NCI-H82 (cell line): ENCODE measurements at regions not wholly inside any gene's neighbourhood (a gene's known extent, or its start where the extent isn't known, plus 50 kb on each side); places are given as distances from the start of the nearest gene placed in this dataset.

Experiments used
- DNase-seq: peaks from one replicate; lab custom pipeline; 2025; lab: John Stamatoyannopoulos, UW

DNA sequence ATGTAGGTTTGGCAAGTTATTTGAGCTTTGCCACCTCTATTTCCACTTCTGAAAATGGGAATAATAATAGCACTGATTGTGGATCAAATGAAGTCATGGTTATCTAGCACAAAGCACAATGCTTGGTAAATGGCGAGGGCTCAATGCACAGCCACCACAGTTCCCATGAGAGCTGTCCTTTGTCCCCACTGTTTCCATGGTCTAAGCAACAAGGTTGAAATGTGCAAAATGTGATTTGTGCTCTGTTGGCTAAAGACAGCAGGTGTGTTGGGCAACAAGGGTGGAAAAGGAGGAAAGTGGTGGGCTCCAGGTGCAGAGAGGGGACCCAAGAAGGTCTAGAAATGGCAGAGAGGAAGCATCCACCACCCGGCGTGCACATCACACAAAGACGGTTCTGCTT, 200.5 kb downstream of the TRIM29 start:
- DNase-seq, result no peak

DNA sequence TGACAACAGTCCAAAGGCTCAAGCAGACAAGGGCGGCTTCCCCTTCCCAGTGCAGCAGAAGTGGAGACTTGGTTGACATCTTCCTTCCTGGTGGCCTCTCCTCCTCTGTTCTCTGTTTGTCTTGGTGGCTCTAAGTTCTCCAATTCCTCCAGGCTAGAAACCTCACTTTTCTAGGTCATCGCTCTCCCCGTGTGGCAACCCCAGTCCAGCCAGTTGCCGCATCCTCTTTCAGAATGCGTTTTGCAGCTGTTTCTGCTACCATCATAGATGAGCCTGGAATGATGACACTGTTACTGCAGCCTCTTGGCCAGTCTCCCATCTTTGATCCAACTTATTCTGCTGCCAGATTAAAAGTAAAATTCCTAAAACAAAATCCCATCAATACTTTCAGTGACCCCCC, 201.5 kb downstream of the TRIM29 start:
- DNase-seq, result no peak

- no peak for DNase-seq
These were observed 202.5 kb downstream of the TRIM29 start for GRCh38 chr11:119935349-119935925.

GRCh38 chr11:119934866-119935265, 203.0 kb downstream of the TRIM29 start:
- DNase-seq, result no peak

DNA sequence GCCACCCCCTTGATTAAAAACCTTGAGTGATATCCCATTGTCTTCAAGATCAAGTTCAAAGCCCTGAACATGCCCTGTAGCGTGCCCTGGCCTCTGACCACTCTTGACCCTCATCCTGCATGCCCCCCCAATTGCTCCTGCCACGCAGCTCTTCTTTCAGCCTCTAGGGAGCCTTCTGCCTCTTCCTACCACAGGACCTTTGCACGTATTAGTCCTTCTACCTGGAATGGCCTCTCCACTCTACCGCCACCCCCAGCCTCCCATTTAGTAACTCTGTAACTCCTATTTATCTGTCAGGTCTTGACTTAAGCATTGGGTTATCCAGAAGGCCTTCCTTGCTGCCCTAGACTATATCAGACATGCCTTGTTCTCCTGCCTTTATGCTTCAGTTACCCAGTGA, 203.6 kb downstream of the TRIM29 start:
- no peak for DNase-seq

- DNase-seq, result no peak
These were observed 204.3 kb downstream of the TRIM29 start for GRCh38 chr11:119933584-119933983.

DNA sequence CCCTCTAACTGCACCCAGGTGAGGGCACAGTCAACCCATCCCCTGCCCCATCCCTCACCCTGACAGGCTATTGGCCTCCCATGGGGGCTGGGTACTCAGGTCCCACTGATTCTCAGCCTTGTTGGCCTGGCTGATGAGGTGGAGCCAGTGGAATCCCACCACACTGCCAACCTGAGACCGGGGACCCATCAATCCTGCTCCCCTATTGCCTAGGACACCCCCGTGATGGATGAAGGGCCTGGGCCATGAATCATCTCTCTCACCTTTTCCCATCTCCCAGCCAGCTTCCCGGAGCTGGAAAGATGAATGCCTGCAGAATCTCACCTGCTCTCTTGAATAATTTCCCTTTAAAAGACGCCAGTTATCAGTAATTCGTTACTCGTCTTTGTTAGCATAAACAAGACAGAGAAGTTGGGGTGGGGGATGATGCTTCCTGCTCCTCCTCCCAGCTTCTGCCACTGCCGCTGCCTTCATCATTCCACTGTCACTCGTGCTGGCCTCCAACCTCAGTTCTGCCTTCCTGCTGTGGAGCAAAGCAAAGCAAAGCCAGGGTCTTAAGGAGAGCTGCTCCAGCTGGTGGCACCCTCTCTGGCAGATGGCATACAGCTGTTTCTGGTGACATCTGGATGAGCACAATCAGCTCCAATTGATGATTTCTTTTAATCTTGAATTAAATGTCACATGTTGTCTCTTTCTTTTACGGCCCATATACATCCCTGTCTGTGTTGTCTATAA, 204.0 kb upstream of the NECTIN1 start:
- peak; percentile 9 for DNase-seq

DNA sequence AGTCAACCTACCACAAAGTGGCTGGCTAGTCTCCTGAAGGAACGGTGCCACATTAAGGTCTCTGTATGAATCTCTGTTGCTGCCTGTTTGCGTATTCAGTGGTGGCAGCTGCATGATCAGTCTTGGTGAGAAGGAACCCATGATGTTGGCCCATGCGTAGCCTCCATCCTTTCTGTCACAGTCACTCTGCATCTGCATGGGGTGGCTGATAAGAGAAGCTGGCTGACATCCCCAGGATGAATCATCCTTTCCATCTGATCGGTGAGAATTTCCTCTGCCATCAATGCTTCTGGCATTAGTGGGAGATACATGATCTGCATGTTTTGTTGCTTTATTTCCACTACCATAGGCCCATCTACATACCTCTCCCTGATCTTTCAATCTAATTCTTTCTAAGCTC, 199.0 kb upstream of the NECTIN1 start:
- DNase-seq, result no peak

GRCh38 chr11:119924017-119924416, 195.0 kb upstream of the NECTIN1 start:
- DNase-seq, result no peak

- DNase-seq, result no peak
These were observed 192.6 kb upstream of the NECTIN1 start for GRCh38 chr11:119921571-119921970.

GRCh38 chr11:119920666-119921387, 191.8 kb upstream of the NECTIN1 start:
- DNase-seq, result no peak

DNA sequence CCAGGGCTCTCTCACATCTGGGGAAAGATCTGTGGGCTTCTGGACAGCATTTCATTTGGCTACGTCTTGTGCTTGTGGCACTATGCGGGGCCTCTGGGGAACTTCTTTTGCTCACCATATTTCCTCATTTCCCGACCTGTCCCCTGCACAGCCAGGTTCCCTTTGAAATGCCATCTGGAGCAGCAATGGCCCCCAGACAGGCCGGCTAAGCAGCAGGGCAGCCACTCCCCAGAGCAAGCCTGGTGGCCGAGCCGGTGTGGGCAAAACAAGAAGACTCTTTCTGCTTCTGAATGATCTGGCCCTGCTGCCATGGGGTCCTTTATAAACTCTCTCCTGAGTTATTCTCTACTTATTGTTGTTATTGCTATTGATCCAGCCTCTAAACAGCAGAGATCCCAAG, 190.7 kb upstream of the NECTIN1 start:
- DNase-seq, result peak; percentile 5

DNA sequence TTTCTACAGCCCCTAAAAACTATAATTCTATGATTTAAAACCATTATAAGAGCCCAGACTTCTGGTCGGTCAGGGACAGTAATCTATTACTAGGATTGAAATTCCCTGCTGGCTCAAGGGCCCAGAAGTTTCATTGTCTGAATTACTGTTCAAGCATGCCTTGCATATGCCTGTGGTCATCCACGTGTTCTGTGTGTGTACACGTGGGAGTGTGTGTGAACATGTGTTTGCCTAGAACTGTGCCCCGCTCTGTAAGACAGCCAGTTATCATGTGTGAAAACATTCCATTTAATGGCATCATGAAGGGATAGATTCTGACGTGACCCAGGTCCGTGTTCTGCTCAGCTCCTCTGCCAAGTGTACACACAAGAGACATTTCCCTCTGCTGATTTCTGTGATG, 189.3 kb upstream of the NECTIN1 start:
- DNase-seq, result no peak

GRCh38 chr11:119916568-119916967, 187.6 kb upstream of the NECTIN1 start:
- no peak for DNase-seq

GRCh38 chr11:119912229-119912628, 183.2 kb upstream of the NECTIN1 start:
- DNase-seq, result peak; percentile 6

DNA sequence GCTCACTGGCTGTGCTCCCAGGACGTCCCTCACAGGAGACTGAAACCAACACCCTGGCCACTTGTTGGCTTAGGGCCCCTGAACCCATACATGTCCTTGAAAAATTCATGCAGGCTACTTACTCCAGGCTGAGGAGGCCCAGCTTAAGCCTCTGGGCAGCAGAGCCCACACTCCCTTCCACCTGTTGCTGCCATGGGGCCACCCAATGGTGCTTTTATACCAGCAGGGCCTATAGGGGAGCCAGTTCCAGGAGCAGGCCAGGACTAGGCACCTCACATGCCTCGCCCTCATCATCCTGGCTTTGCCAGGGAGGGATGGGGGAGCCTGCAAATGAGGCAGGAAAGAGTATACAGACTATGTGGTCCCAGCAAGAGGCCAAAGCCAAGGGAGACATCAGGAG, 181.7 kb upstream of the NECTIN1 start:
- DNase-seq, result no peak

GRCh38 chr11:119910051-119910450, 181.1 kb upstream of the NECTIN1 start:
- no peak for DNase-seq

- DNase-seq, result no peak
These were observed 180.5 kb upstream of the NECTIN1 start for GRCh38 chr11:119909495-119909894.

GRCh38 chr11:119909077-119909476, 180.1 kb upstream of the NECTIN1 start:
- DNase-seq, result no peak

GRCh38 chr11:119908573-119908904, 179.5 kb upstream of the NECTIN1 start:
- DNase-seq, result no peak

GRCh38 chr11:119907878-119908572, 179.0 kb upstream of the NECTIN1 start:
- peak; percentile 94 for DNase-seq

DNA sequence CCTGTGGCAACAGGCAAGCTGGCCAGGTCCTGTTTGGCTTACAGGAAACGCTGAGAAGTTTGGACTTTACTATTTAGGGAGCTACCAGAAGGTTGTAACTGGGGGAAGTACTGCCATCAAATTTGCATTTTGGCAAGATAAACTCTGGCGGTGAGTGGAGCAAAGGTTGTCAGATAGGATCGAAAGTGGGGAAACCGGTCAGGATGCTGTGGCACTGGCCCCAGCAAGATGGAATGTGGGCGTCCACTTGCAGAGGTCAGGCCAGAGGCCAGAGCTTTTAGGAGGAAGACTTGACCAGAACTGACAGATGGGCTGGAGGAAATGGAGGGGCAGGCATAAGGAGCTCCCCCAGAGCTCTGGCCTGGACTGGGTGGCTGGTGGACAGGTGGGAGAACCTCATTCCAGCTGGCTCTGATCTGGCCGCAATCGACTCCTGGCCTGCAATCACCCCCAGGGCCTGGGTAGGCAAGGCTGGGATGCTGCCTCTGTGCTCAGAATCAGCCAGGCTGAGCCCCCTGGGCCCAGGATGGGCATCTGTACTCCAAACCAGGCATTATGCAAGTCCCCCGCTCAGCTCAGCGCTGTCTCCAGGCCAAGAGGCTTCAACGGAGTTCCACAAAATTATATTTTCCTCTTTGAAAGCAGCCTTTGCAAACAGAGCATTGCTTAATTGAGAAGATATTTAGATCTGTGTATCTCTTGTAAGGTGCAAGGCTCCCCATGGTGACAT, 178.3 kb upstream of the NECTIN1 start:
- DNase-seq, result peak; percentile 41
